Astrocyte (in vitro differentiated cells and primary cell): ENCODE measurements at regions not wholly inside any gene's neighbourhood (a gene's known extent, or its start where the extent isn't known, plus 50 kb on each side); places are given as distances from the start of the nearest gene placed in this dataset.

Source experiments
- DNase-seq: peaks from one replicate; pipeline ENCODE4 v3.0.0-alpha.2; 2010; ENCODE audit warnings: low read depth
- FAIRE-seq: peaks from 2 replicates; lab custom pipeline; 2011; peaks lifted over from hg19 to GRCh38; lab: Jason Lieb, UNC
- H2AFZ ChIP-seq: 2 replicates; pipeline ENCODE4 v1.6.0; 2012; ENCODE audit warnings: low read depth, low read length, inconsistent platforms
- H3K27ac ChIP-seq: 2 replicates; pipeline ENCODE4 v1.5.1; 2011; ENCODE audit warnings: low read depth, low read length, inconsistent platforms
- H3K27me3 ChIP-seq: 2 replicates; pipeline ENCODE4 v1.6.0; 2011; ENCODE audit warnings: low read length, inconsistent platforms; ENCODE audit not compliant: insufficient read depth
- H3K36me3 ChIP-seq: 2 replicates; pipeline ENCODE4 v1.5.1; 2011; ENCODE audit warnings: low read length, inconsistent platforms; ENCODE audit not compliant: insufficient read depth
- H3K4me1 ChIP-seq: 2 replicates; pipeline ENCODE4 v1.5.1; 2011; ENCODE audit warnings: low read length, inconsistent platforms; ENCODE audit not compliant: insufficient read depth
- H3K4me2 ChIP-seq: 2 replicates; pipeline ENCODE4 v1.6.0; 2012; ENCODE audit warnings: low read length, inconsistent platforms
- H3K4me3 ChIP-seq: 2 replicates; pipeline ENCODE4 v1.5.1; 2011; ENCODE audit warnings: low read depth, mild to moderate bottlenecking, low read length, inconsistent platforms; ENCODE audit not compliant: insufficient read depth
- H3K79me2 ChIP-seq: 2 replicates; pipeline ENCODE4 v1.6.0; 2012; ENCODE audit warnings: mild to moderate bottlenecking, low read length, inconsistent platforms; ENCODE audit not compliant: insufficient read depth
- H3K9ac ChIP-seq: 2 replicates; pipeline ENCODE4 v1.6.0; 2012; ENCODE audit warnings: mild to moderate bottlenecking, low read length, inconsistent platforms
- H3K9me3 ChIP-seq: 2 replicates; pipeline ENCODE4 v1.5.1; 2012; ENCODE audit warnings: low read depth, mild to moderate bottlenecking, low read length, inconsistent platforms; ENCODE audit not compliant: insufficient read depth
- H4K20me1 ChIP-seq: 2 replicates; pipeline ENCODE4 v1.6.0; 2012; ENCODE audit warnings: low read length, inconsistent platforms; ENCODE audit not compliant: insufficient read depth
- H3K27ac Mint-ChIP-seq: one replicate; pipeline ENCODE4 v1.8.0; 2021; ENCODE audit warnings: mild to moderate bottlenecking, mixed read lengths; ENCODE audit not compliant: unreplicated experiment
- H3K27me3 Mint-ChIP-seq: one replicate; pipeline ENCODE4 v1.8.0; 2021; ENCODE audit warnings: low read depth, mixed read lengths; ENCODE audit not compliant: unreplicated experiment
- H3K36me3 Mint-ChIP-seq: one replicate; pipeline ENCODE4 v1.8.0; 2021; ENCODE audit warnings: low read depth, mixed read lengths; ENCODE audit not compliant: unreplicated experiment
- H3K4me1 Mint-ChIP-seq: one replicate; pipeline ENCODE4 v1.8.0; 2021; ENCODE audit warnings: low read depth, mixed read lengths; ENCODE audit not compliant: unreplicated experiment
- H3K4me3 Mint-ChIP-seq: one replicate; pipeline ENCODE4 v1.8.0; 2021; ENCODE audit warnings: mild to moderate bottlenecking, moderate library complexity, mixed read lengths; ENCODE audit not compliant: unreplicated experiment
- H3K9me3 Mint-ChIP-seq: one replicate; pipeline ENCODE4 v1.8.0; 2021; ENCODE audit warnings: mild to moderate bottlenecking, mixed read lengths; ENCODE audit not compliant: unreplicated experiment
- EZH2 ChIP-seq: IDR thresholded peaks from 2 replicates; pipeline ENCODE4 v1.6.1; 2012; ENCODE audit warnings: mild to moderate bottlenecking, low read length, inconsistent platforms; ENCODE audit not compliant: insufficient read depth
- TF ChIP-seq, protein P1 (sequence below): IDR thresholded peaks from 2 replicates; pipeline ENCODE4 v1.5.1; 2011; ENCODE audit warnings: low read depth, mild to moderate bottlenecking, inconsistent platforms, low read length, moderate library complexity; ENCODE audit not compliant: insufficient read depth

DNA sequence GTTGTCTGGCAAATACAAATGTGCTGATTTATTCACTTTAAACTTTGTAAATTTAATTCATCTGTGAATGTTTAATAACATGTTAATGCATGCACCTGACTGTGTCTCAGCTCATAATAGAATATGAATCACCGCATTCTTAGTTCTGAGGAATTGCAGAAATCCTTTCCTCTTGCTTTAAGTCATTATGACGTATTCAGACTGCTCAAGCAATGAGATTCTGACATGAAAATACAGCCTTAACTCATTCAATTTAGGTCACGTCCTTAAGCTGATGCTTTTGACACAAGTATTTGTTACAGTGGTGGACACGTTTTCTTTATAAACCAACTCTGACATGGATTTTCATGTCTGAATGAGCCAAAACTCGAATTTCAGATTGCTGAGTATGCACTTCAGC lies 541.0 kb upstream of the KLF12 start:
- TF ChIP-seq EZH2 = no peak
- TF ChIP-seq, protein P1, sequence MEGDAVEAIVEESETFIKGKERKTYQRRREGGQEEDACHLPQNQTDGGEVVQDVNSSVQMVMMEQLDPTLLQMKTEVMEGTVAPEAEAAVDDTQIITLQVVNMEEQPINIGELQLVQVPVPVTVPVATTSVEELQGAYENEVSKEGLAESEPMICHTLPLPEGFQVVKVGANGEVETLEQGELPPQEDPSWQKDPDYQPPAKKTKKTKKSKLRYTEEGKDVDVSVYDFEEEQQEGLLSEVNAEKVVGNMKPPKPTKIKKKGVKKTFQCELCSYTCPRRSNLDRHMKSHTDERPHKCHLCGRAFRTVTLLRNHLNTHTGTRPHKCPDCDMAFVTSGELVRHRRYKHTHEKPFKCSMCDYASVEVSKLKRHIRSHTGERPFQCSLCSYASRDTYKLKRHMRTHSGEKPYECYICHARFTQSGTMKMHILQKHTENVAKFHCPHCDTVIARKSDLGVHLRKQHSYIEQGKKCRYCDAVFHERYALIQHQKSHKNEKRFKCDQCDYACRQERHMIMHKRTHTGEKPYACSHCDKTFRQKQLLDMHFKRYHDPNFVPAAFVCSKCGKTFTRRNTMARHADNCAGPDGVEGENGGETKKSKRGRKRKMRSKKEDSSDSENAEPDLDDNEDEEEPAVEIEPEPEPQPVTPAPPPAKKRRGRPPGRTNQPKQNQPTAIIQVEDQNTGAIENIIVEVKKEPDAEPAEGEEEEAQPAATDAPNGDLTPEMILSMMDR = no peak
- Mint-ChIP-seq H3K27me3 (no peaks in the 10 kb centered on the region), H3K4me1 (no peaks in the 10 kb centered on the region), H3K27ac (no peak overlapping the region), H3K36me3 (no peaks in the 10 kb centered on the region), H3K4me3 (no peak overlapping the region), H3K9me3 (no peaks in the 10 kb centered on the region)
- no peaks in the 10 kb centered on the region for H3K36me3 ChIP-seq
- no peaks in the 10 kb centered on the region for H3K9me3 ChIP-seq
- H3K79me2 ChIP-seq = no peaks in the 10 kb centered on the region
- no peak overlapping the region for H3K4me2 ChIP-seq
- DNase-seq (peak; percentile 75), FAIRE-seq (peak; percentile 26)
- no peak overlapping the region for H3K27ac ChIP-seq
- no peak overlapping the region for H3K4me3 ChIP-seq
- no peaks in the 10 kb centered on the region for H3K4me1 ChIP-seq
- no peaks in the 10 kb centered on the region for H4K20me1 ChIP-seq
- no peak overlapping the region for H3K9ac ChIP-seq
- no peak overlapping the region for H2AFZ ChIP-seq
- H3K27me3 ChIP-seq = no peaks in the 10 kb centered on the region

DNA sequence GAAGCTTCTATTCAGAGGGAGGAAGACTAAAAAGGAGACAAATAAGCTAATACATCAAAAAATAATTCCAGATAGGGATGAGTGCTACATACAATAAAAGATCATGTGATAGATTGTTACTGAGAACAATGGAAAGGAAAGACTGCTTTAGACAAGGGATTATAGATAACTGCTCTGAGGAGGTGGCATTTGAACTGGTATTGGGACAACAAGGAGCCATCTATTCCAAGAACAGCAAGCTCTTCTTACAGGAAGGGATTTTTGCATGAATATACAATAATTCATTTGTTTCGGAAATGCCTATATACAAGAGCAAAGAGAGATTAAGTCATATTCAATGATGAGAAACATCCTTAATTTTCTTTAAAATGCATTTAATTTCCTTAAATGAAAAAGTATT lies 540.5 kb upstream of the KLF12 start:
- TF ChIP-seq, protein P1 = no peak
- no peak for TF ChIP-seq EZH2

DNA sequence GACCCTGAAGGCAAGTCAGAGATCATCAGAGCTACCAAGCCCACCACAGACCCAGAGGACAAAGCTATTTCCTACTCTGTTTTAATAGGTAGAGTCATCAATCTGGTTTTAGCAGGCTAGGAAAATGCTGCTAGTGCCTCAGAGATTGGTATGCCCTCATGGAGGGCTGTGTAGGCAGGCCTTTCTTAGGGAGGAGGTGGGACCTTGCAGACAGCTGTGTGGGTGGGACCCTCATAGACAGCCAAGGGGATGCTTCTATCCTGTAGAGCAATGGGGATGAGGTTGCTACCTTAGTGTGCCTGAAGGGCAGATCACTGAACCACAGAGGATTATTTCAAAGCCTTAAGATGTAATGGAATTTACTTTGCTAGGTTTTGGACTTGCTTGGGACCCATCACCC lies 534.9 kb upstream of the KLF12 start:
- FAIRE-seq (no peak), DNase-seq (no peak)
- H3K27me3 ChIP-seq = no peaks in the 10 kb centered on the region
- no peaks in the 10 kb centered on the region for H3K79me2 ChIP-seq
- H3K36me3 ChIP-seq = no peaks in the 10 kb centered on the region
- no peak overlapping the region for H3K9ac ChIP-seq
- no peak overlapping the region for H2AFZ ChIP-seq
- H3K4me3 ChIP-seq = no peak overlapping the region
- no peak overlapping the region for H3K4me2 ChIP-seq
- H3K27me3 Mint-ChIP-seq = no peaks in the 10 kb centered on the region
- H3K9me3 ChIP-seq = no peaks in the 10 kb centered on the region
- H3K4me1 ChIP-seq = no peaks in the 10 kb centered on the region
- H3K36me3 Mint-ChIP-seq = no peaks in the 10 kb centered on the region
- H3K4me3 Mint-ChIP-seq = no peak overlapping the region
- no peaks in the 10 kb centered on the region for H4K20me1 ChIP-seq
- no peak overlapping the region for H3K27ac Mint-ChIP-seq
- no peaks in the 10 kb centered on the region for H3K9me3 Mint-ChIP-seq
- TF ChIP-seq, protein P1 = no peak
- TF ChIP-seq EZH2 = no peak
- no peaks in the 10 kb centered on the region for H3K4me1 Mint-ChIP-seq
- no peak overlapping the region for H3K27ac ChIP-seq

More for the DNA sequence above, 540.5 kb upstream of the KLF12 start:
- DNase-seq = no peak
- FAIRE-seq = no peak
- H3K4me1 ChIP-seq = no peaks in the 10 kb centered on the region
- Mint-ChIP-seq H3K27ac (no peak overlapping the region), H3K4me3 (no peak overlapping the region), H3K9me3 (no peaks in the 10 kb centered on the region), H3K36me3 (no peaks in the 10 kb centered on the region), H3K4me1 (no peaks in the 10 kb centered on the region), H3K27me3 (no peaks in the 10 kb centered on the region)
- H3K9me3 ChIP-seq = no peaks in the 10 kb centered on the region
- H3K4me2 ChIP-seq = no peak overlapping the region
- H3K36me3 ChIP-seq = no peaks in the 10 kb centered on the region
- no peaks in the 10 kb centered on the region for H3K27me3 ChIP-seq
- H3K79me2 ChIP-seq = no peaks in the 10 kb centered on the region
- no peak overlapping the region for H3K9ac ChIP-seq
- no peak overlapping the region for H3K4me3 ChIP-seq
- H2AFZ ChIP-seq = no peak overlapping the region
- H3K27ac ChIP-seq = no peak overlapping the region
- no peaks in the 10 kb centered on the region for H4K20me1 ChIP-seq
